ENCODE measurements at regions not wholly inside any gene's neighbourhood (a gene's known extent, or its start where the extent isn't known, plus 50 kb on each side); places are given as distances from the start of the nearest gene placed in this dataset.

GRCh38 chr15:72925661-72926060, 126.6 kb upstream of the NEO1 start:
- H3K27ac ChIP-seq: no peak overlapping the region
- H3K9me3 ChIP-seq (ENCODE audit: low read depth): no peaks in the 10 kb centered on the region
- DNase-seq (ENCODE audit: low read depth in 1 of 2, low spot score in 1 of 2): no peak
- H3K27me3 ChIP-seq: no peaks in the 10 kb centered on the region
- H3K4me1 ChIP-seq (ENCODE audit: low read depth): no peaks in the 10 kb centered on the region
- TF ChIP-seq CTCF (IDR thresholded peaks at IDR 0.05; ENCODE audit: low read depth, low read length): no peak
- H3K4me3 ChIP-seq: no peak overlapping the region
- no peaks in the 10 kb centered on the region for H3K36me3 ChIP-seq

- no peaks in the 10 kb centered on the region for H3K4me1 ChIP-seq (ENCODE audit: low read depth)
- DNase-seq (ENCODE audit: low read depth in 1 of 2, low spot score in 1 of 2): no peak
- no peaks in the 10 kb centered on the region for H3K9me3 ChIP-seq (ENCODE audit: low read depth)
- H3K4me3 ChIP-seq: no peak overlapping the region
- TF ChIP-seq CTCF (IDR thresholded peaks at IDR 0.05; ENCODE audit: low read depth, low read length): no peak
- no peaks in the 10 kb centered on the region for H3K36me3 ChIP-seq
- H3K27me3 ChIP-seq: no peaks in the 10 kb centered on the region
- no peak overlapping the region for H3K27ac ChIP-seq
Observed at GRCh38 chr15:72923289-72923688, 129.0 kb upstream of the NEO1 start.

GRCh38 chr15:72920551-72920950, 131.7 kb upstream of the NEO1 start:
- no peaks in the 10 kb centered on the region for H3K36me3 ChIP-seq
- no peak for DNase-seq (ENCODE audit: low read depth in 1 of 2, low spot score in 1 of 2)
- no peaks in the 10 kb centered on the region for H3K27me3 ChIP-seq
- no peaks in the 10 kb centered on the region for H3K9me3 ChIP-seq (ENCODE audit: low read depth)
- H3K4me1 ChIP-seq (ENCODE audit: low read depth): no peaks in the 10 kb centered on the region
- TF ChIP-seq CTCF (IDR thresholded peaks at IDR 0.05; ENCODE audit: low read depth, low read length): no peak
- H3K4me3 ChIP-seq: no peak overlapping the region
- H3K27ac ChIP-seq: no peak overlapping the region

GRCh38 chr15:72919936-72920465, 132.3 kb upstream of the NEO1 start:
- DNase-seq (ENCODE audit: low read depth in 1 of 2, low spot score in 1 of 2): peak in 1 of 2 donors; percentile 20
- no peak overlapping the region for H3K4me3 ChIP-seq
- H3K9me3 ChIP-seq (ENCODE audit: low read depth): no peaks in the 10 kb centered on the region
- H3K36me3 ChIP-seq: no peaks in the 10 kb centered on the region
- H3K27ac ChIP-seq: no peak overlapping the region
- no peak for TF ChIP-seq CTCF (IDR thresholded peaks at IDR 0.05; ENCODE audit: low read depth, low read length)
- no peaks in the 10 kb centered on the region for H3K27me3 ChIP-seq
- H3K4me1 ChIP-seq (ENCODE audit: low read depth): no peaks in the 10 kb centered on the region

- Histone ChIP-seq H3K4me3 (no peak overlapping the region), H3K27me3 (no peaks in the 10 kb centered on the region), H3K4me1 (ENCODE audit: low read depth) (no peaks in the 10 kb centered on the region), H3K36me3 (no peaks in the 10 kb centered on the region), H3K9me3 (ENCODE audit: low read depth) (no peaks in the 10 kb centered on the region), H3K27ac (no peak overlapping the region)
- peak in 1 of 2 donors; percentile 11 for DNase-seq (ENCODE audit: low read depth in 1 of 2, low spot score in 1 of 2)
- TF ChIP-seq CTCF (IDR thresholded peaks at IDR 0.05; ENCODE audit: low read depth, low read length): no peak
Observed at GRCh38 chr15:72916897-72917296, 133.3 kb upstream of the ADPGK start.

GRCh38 chr15:72916378-72916777, 132.8 kb upstream of the ADPGK start:
- no peak for DNase-seq (ENCODE audit: low read depth in 1 of 2, low spot score in 1 of 2)
- no peaks in the 10 kb centered on the region for H3K27me3 ChIP-seq
- TF ChIP-seq CTCF (IDR thresholded peaks at IDR 0.05; ENCODE audit: low read depth, low read length): no peak
- H3K27ac ChIP-seq: no peak overlapping the region
- H3K4me3 ChIP-seq: no peak overlapping the region
- no peaks in the 10 kb centered on the region for H3K36me3 ChIP-seq
- H3K9me3 ChIP-seq (ENCODE audit: low read depth): no peaks in the 10 kb centered on the region
- no peaks in the 10 kb centered on the region for H3K4me1 ChIP-seq (ENCODE audit: low read depth)
